Mesenchymal stem cell (in vitro differentiated cells and primary cell): ENCODE measurements at regions not wholly inside any gene's neighbourhood (a gene's known extent, or its start where the extent isn't known, plus 50 kb on each side); places are given as distances from the start of the nearest gene placed in this dataset.
"Not testable (repeated sequence)": the region's sequence is repeated elsewhere in the genome, so short reads cannot be mapped to it uniquely, and the experiment has no call there.

Source experiments
- DNase-seq: peaks from one replicate; pipeline ENCODE4 v3.0.0-alpha.2; 2013
- H2AFZ ChIP-seq: one replicate; pipeline ENCODE4 v1.6.1; 2013; ENCODE audit warnings: low read depth, mild to moderate bottlenecking, control low read depth, inconsistent platforms, low read length, moderate library complexity
- H2AK5ac ChIP-seq: 2 replicates; pipeline ENCODE4 v1.6.1; 2013; ENCODE audit warnings: low read length, moderate library complexity, mild to moderate bottlenecking, inconsistent platforms; ENCODE audit not compliant: severe bottlenecking
- H2BK120ac ChIP-seq: one replicate; pipeline ENCODE4 v1.6.1; 2013; ENCODE audit warnings: low read depth, mild to moderate bottlenecking, inconsistent platforms, low read length, moderate library complexity
- H2BK12ac ChIP-seq, 2 experiments: one replicate each; pipeline ENCODE4 v1.6.1; 2013; ENCODE audit warnings: inconsistent platforms in 2 of 2, low read length in 2 of 2, mild to moderate bottlenecking in 2 of 2, moderate library complexity in 2 of 2, control low read depth in 1 of 2
- H2BK15ac ChIP-seq: one replicate; pipeline ENCODE4 v1.6.1; 2013; ENCODE audit warnings: mild to moderate bottlenecking, low read depth, inconsistent platforms; ENCODE audit not compliant: poor library complexity, severe bottlenecking
- H2BK5ac ChIP-seq: 2 replicates; pipeline ENCODE4 v1.6.1; 2013; ENCODE audit warnings: low read depth, mild to moderate bottlenecking, low read length, control low read depth, inconsistent platforms; ENCODE audit not compliant: poor library complexity, severe bottlenecking
- H3K14ac ChIP-seq, 2 experiments: one replicate each; pipeline ENCODE4 v1.6.1; 2013; ENCODE audit warnings: inconsistent platforms in 2 of 2, low read length in 2 of 2, control low read depth in 1 of 2, mild to moderate bottlenecking in 1 of 2, moderate library complexity in 1 of 2
- H3K18ac ChIP-seq, 2 experiments: one replicate each; pipeline ENCODE4 v1.6.1; 2013; ENCODE audit warnings: inconsistent platforms in 2 of 2, low read length in 2 of 2, control low read depth in 1 of 2, low read depth in 1 of 2, mild to moderate bottlenecking in 1 of 2
- H3K23ac ChIP-seq, 2 experiments: one replicate each; pipeline ENCODE4 v1.6.1; 2013; ENCODE audit warnings: inconsistent platforms in 2 of 2, low read length in 2 of 2, mild to moderate bottlenecking in 2 of 2, moderate library complexity in 2 of 2, control low read depth in 1 of 2
- H3K27ac ChIP-seq: 2 replicates; pipeline ENCODE4 v1.5.1; 2013; ENCODE audit warnings: mild to moderate bottlenecking, moderate library complexity, low read length, control low read depth, inconsistent platforms; ENCODE audit not compliant: poor library complexity, severe bottlenecking
- H3K27me3 ChIP-seq, 2 experiments: 2 replicates each; pipeline versions ENCODE4 v1.6.1 to v1.7.0; 2013; ENCODE audit warnings: low read length in 2 of 2, mild to moderate bottlenecking in 2 of 2, moderate library complexity in 2 of 2, control low read depth in 1 of 2, inconsistent platforms in 1 of 2; ENCODE audit not compliant: control insufficient read depth in 1 of 2, insufficient read depth in 1 of 2
- H3K36me3 ChIP-seq, 2 experiments: 2 replicates each; pipeline versions ENCODE4 v1.6.1 to v1.7.0; 2013; ENCODE audit warnings: low read length in 2 of 2, control low read depth in 1 of 2, inconsistent platforms in 1 of 2, low read depth in 1 of 2, mild to moderate bottlenecking in 1 of 2; ENCODE audit not compliant: insufficient read depth in 2 of 2, control insufficient read depth in 1 of 2
- H3K4ac ChIP-seq, 2 experiments: one replicate each; pipeline ENCODE4 v1.6.1; 2013; ENCODE audit warnings: inconsistent platforms in 2 of 2, low read length in 2 of 2, mild to moderate bottlenecking in 2 of 2, moderate library complexity in 2 of 2, control low read depth in 1 of 2, low read depth in 1 of 2
- H3K4me1 ChIP-seq: 2 replicates; pipeline ENCODE4 v1.6.1; 2013; ENCODE audit warnings: low read depth, low read length, control low read depth; ENCODE audit not compliant: control insufficient read depth, insufficient read depth
- H3K4me2 ChIP-seq: 2 replicates; pipeline ENCODE4 v1.6.1; 2013; ENCODE audit warnings: low read length, mild to moderate bottlenecking, inconsistent platforms; ENCODE audit not compliant: poor library complexity, severe bottlenecking
- H3K4me3 ChIP-seq, 2 experiments: 2 replicates each; pipeline versions ENCODE4 v1.5.1 to v1.7.0; 2013; ENCODE audit warnings: low read length in 2 of 2, mild to moderate bottlenecking in 2 of 2, control low read depth in 1 of 2, low read depth in 1 of 2; ENCODE audit not compliant: insufficient read depth in 1 of 2
- H3K79me1 ChIP-seq: replicated peaks from 2 replicates; pipeline ENCODE4 v1.6.1; 2013; ENCODE audit warnings: mild to moderate bottlenecking, control low read depth, low read length, inconsistent platforms; ENCODE audit not compliant: poor library complexity, severe bottlenecking
- H3K9ac ChIP-seq: 2 replicates; pipeline ENCODE4 v1.7.0; 2013; ENCODE audit warnings: mild to moderate bottlenecking, low read length, moderate library complexity
- H3K9me3 ChIP-seq: 2 replicates; pipeline ENCODE4 v1.7.0; 2013; ENCODE audit warnings: mild to moderate bottlenecking, low read length; ENCODE audit not compliant: control insufficient read depth
- H4K8ac ChIP-seq: one replicate; pipeline ENCODE4 v1.6.1; 2013; ENCODE audit warnings: inconsistent platforms, mild to moderate bottlenecking, low read length, moderate library complexity
- H4K91ac ChIP-seq: one replicate; pipeline ENCODE4 v1.6.1; 2013; ENCODE audit warnings: mild to moderate bottlenecking, low read length, inconsistent platforms
- WGBS: methylation state at CpG from one replicate; pipeline ENCODE4 v1.1.7; 2013; ENCODE audit warnings: mixed read lengths; 5-methylcytosine and 5-hydroxymethylcytosine counted together

DNA sequence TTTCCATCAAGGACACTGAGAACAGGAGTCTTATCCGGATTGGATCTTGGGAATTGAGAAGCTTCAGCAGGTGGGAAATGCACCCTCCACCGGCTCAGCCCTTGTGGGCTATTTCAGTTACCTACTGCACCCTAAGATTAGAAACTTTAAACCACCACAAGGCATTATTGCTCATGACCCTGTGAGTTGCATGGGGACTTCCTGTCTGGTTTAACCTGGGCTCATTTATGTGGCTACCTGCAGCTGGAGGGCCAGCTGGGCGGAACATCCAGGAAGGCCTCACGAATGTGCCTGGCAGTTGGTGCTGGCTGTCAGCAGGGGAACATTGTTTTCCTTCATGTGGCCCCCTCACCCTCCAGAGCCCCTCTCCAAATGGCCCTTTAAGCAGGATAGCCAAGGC lies 164.1 kb downstream of the DEFB131A start:
- no peak overlapping the region for H2BK5ac ChIP-seq
- H3K27ac ChIP-seq, result no peak overlapping the region
- no peak overlapping the region for H2BK15ac ChIP-seq
- H3K36me3 ChIP-seq, result no peaks in the 10 kb centered on the region
- no peak overlapping the region for H2BK120ac ChIP-seq
- no peaks in the 10 kb centered on the region for H3K79me1 ChIP-seq
- H3K4me2 ChIP-seq, result no peak overlapping the region
- H2BK12ac ChIP-seq, result no peak overlapping the region
- no peak overlapping the region for H3K14ac ChIP-seq
- no peak for DNase-seq
- H3K27me3 ChIP-seq, result no peaks in the 10 kb centered on the region
- no peak overlapping the region for H3K18ac ChIP-seq
- no peak overlapping the region for H4K91ac ChIP-seq
- no peak overlapping the region for H2AFZ ChIP-seq
- no peaks in the 10 kb centered on the region for H3K4me1 ChIP-seq
- H2AK5ac ChIP-seq, result no peak overlapping the region
- no peak overlapping the region for H3K4me3 ChIP-seq
- no peak overlapping the region for H4K8ac ChIP-seq
- no peak overlapping the region for H3K23ac ChIP-seq
- H3K9ac ChIP-seq, result no peak overlapping the region
- H3K4ac ChIP-seq, result no peak overlapping the region
- H3K9me3 ChIP-seq, result no peaks in the 10 kb centered on the region
- WGBS, result 89% methylated on average over 4 of the region's 4 CpGs

DNA sequence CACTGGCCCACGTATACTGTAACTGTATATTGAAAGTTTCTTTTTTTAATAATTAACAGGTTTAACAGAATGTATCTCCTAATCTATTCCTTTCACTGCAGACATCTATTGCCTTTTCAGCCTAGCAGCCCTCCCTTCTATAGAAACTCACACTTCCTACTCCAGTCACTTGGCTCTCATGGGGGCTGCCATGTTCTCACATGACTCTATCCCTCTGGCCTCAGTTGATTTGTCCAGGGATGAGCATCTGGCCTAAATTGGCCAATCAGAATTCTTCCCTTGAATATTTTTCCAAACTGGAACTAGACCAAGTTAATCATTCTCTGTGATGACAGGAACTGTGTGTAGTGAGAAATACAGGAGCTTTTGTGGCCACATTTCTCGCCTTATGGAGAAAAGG lies 166.1 kb downstream of the DEFB131A start:
- H3K4me2 ChIP-seq, H4K91ac ChIP-seq, H2BK12ac ChIP-seq, H3K79me1 ChIP-seq, H3K4me3 ChIP-seq, H2BK5ac ChIP-seq, H3K4me1 ChIP-seq, H3K14ac ChIP-seq, H2AK5ac ChIP-seq, H2BK120ac ChIP-seq, H4K8ac ChIP-seq, DNase-seq, H3K9ac ChIP-seq, H3K4ac ChIP-seq, H3K27me3 ChIP-seq, H3K9me3 ChIP-seq, H3K36me3 ChIP-seq, H3K27ac ChIP-seq, H3K23ac ChIP-seq, H3K18ac ChIP-seq, H2AFZ ChIP-seq, H2BK15ac ChIP-seq: not testable (repeated sequence)
- 60% methylated on average over 1 of the region's 2 CpGs for WGBS

DNA sequence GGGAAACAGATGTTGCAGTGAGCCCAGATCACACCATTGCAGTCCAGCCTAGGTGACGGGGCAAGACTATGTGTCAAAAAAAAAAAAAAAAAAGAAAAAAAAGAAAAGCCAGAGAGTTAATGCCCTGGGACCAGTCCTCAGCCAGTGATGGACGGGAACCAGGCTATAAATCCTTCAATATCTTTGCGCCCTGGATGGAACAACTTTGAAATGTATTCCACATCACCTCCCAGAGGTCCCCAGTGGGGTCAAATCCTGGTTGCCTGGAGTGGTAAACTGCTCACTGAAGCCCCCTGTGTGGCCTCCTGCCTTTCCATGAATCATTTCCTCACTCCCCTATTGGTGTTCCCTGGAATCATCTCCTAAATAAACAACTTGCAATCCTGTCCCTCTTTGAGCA lies 166.9 kb downstream of the DEFB131A start:
- Histone ChIP-seq H3K23ac (no peak overlapping the region), H4K8ac (no peak overlapping the region), H3K18ac (no peak overlapping the region), H3K14ac (no peak overlapping the region), H3K27me3 (no peaks in the 10 kb centered on the region), H2BK5ac (no peak overlapping the region), H2BK15ac (no peak overlapping the region), H3K4me3 (no peak overlapping the region), H3K36me3 (no peaks in the 10 kb centered on the region), H2AK5ac (no peak overlapping the region), H3K4me1 (no peaks in the 10 kb centered on the region), H2BK120ac (no peak overlapping the region), H3K4ac (no peak overlapping the region), H3K4me2 (no peak overlapping the region), H3K9me3 (no peaks in the 10 kb centered on the region), H2AFZ (no peak overlapping the region), H3K9ac (no peak overlapping the region), H3K79me1 (no peaks in the 10 kb centered on the region), H4K91ac (no peak overlapping the region), H3K27ac (no peak overlapping the region), H2BK12ac (no peak overlapping the region)
- DNase-seq, result no peak
- 21% methylated on average over 3 of the region's 3 CpGs for WGBS

DNA sequence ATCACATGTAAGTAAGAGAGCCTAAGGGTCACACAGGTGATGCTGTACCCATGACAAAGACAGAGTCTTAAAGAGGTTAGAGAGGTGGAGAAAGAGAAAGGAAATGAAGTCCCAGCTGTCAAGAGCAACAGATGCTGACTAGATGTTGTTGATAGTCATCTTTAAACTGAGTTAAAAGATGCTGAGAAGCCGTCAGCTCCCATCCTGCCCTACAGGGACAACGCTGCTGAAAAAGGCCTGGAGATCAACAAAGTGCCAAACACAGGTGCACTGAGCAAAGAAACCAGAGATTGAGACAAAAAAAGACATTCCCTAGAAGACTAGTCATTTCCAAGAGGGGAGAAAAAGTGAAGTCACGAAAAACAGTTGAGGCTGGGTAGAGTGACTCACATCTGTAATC lies 145.0 kb upstream of the DRD5 start:
- H2AK5ac ChIP-seq, H3K9ac ChIP-seq, H3K9me3 ChIP-seq, H4K8ac ChIP-seq, H2BK5ac ChIP-seq, H3K36me3 ChIP-seq, DNase-seq, H2BK120ac ChIP-seq, H3K4ac ChIP-seq, H3K27ac ChIP-seq, H4K91ac ChIP-seq, H3K27me3 ChIP-seq, H2BK15ac ChIP-seq, H3K18ac ChIP-seq, H3K4me1 ChIP-seq, H2AFZ ChIP-seq, H3K14ac ChIP-seq, H2BK12ac ChIP-seq, H3K23ac ChIP-seq, H3K4me2 ChIP-seq, H3K4me3 ChIP-seq, H3K79me1 ChIP-seq: not testable (repeated sequence)
- WGBS, result 71% methylated on average over 2 of the region's 3 CpGs
